ENCODE measurements at regions not wholly inside any gene's neighbourhood (a gene's known extent, or its start where the extent isn't known, plus 50 kb on each side); places are given as distances from the start of the nearest gene placed in this dataset.
"Not testable (repeated sequence)": the region's sequence is repeated elsewhere in the genome, so short reads cannot be mapped to it uniquely, and the experiment has no call there.

DNA sequence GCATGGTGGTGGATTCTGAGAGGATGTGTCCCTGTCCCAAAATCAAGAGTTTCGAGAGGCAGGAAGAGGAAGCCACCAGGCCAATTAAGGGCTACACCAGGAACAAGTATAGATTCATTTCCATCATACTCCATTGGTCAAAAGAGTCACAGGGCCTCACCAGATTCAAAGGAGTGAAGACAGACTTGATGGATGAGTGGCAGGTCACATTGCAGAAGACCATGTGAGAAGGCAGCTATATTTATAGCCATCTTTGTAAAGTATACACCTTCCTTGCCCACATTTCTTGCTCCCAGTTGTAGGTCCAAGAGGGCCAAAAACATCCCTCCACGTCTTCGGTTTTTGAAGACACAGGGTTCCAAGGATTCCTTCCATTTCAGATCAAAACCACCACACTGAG is 406.0 kb downstream of the BCOR start:
- FAIRE-seq (no peak), DNase-seq (ENCODE audit: low read depth) (no peak)
- Histone ChIP-seq H3K27me3 (ENCODE audit: control insufficient read depth, insufficient read depth, low read length) (peaks cover 2% of the 10 kb centered on the region), H3K36me3 (ENCODE audit: control insufficient read depth, insufficient read depth, low read length) (no peaks in the 10 kb centered on the region), H3K4me3 (ENCODE audit: low read depth, low read length) (no peak overlapping the region)
- no peak for TF ChIP-seq CTCF (IDR thresholded peaks at IDR 0.05; ENCODE audit: insufficient read depth, low read length, severe bottlenecking)

DNA sequence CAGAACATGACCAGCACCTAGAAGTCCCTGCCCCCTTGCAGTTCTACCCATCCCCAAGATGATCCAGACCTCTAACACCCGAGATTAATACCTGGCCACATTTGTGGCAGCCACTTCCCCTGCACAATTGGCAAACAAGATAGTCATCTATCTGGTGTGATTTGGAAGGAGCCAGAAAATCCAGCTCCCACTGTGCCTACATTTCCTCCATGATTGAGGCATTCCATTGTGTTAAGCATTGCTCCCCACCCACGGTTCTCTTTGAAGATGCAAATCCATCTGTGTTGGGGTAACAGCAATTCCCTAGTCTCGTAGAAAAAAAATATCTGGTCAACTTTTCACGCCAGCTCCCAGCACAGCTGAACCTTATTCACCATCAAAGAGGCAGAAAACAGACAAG is 405.0 kb downstream of the BCOR start:
- no peak overlapping the region for H3K4me3 ChIP-seq (ENCODE audit: low read depth, low read length)
- TF ChIP-seq CTCF (IDR thresholded peaks at IDR 0.05; ENCODE audit: insufficient read depth, low read length, severe bottlenecking), result no peak
- H3K36me3 ChIP-seq (ENCODE audit: control insufficient read depth, insufficient read depth, low read length), result no peaks in the 10 kb centered on the region
- FAIRE-seq (no peak), DNase-seq (ENCODE audit: low read depth) (no peak)
- H3K27me3 ChIP-seq (ENCODE audit: control insufficient read depth, insufficient read depth, low read length), result peaks cover 2% of the 10 kb centered on the region

- H3K27me3 ChIP-seq (ENCODE audit: control insufficient read depth, insufficient read depth, low read length), result peaks cover 2% of the 10 kb centered on the region
- no peak overlapping the region for H3K4me3 ChIP-seq (ENCODE audit: low read depth, low read length)
- FAIRE-seq, result no peak
- no peak for DNase-seq (ENCODE audit: low read depth)
- H3K36me3 ChIP-seq (ENCODE audit: control insufficient read depth, insufficient read depth, low read length), result no peaks in the 10 kb centered on the region
- no peak for TF ChIP-seq CTCF (IDR thresholded peaks at IDR 0.05; ENCODE audit: insufficient read depth, low read length, severe bottlenecking)
Observed at GRCh38 chrX:39693298-39693697, 404.5 kb downstream of the BCOR start.

- not testable (repeated sequence) for FAIRE-seq
Observed at GRCh38 chrX:39702636-39703035, 395.1 kb downstream of the BCOR start.

GRCh38 chrX:39703307-39703706 is 394.5 kb downstream of the BCOR start:
- Histone ChIP-seq H3K4me3 (ENCODE audit: low read depth, low read length) (no peak overlapping the region), H3K27me3 (ENCODE audit: control insufficient read depth, insufficient read depth, low read length) (no peaks in the 10 kb centered on the region), H3K36me3 (ENCODE audit: control insufficient read depth, insufficient read depth, low read length) (no peaks in the 10 kb centered on the region)
- no peak for FAIRE-seq
- no peak for DNase-seq (ENCODE audit: low read depth)
- no peak for TF ChIP-seq CTCF (IDR thresholded peaks at IDR 0.05; ENCODE audit: insufficient read depth, low read length, severe bottlenecking)

More at GRCh38 chrX:39702636-39703035, 395.1 kb downstream of the BCOR start:
- not testable (repeated sequence) for DNase-seq (ENCODE audit: low read depth); H3K4me3 ChIP-seq (ENCODE audit: low read depth, low read length); H3K27me3 ChIP-seq (ENCODE audit: control insufficient read depth, insufficient read depth, low read length); H3K36me3 ChIP-seq (ENCODE audit: control insufficient read depth, insufficient read depth, low read length)

DNA sequence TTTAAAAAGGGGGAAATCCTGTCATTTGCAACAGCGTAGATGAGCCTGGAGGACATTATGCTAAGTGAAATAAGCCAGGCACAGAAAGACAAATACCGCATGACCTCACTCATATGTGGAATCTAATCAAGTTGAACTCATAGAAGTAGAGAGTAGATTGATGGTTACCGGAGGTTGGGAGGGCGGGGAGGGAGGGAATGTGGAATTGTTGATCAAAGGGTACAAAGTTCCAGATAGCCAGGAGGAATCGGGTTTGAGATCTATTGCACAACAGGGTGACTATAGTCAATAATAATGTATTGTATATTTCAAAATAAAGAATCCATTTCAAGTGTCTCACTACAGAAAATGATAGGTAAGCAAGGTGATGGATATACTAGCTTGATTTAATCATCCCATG is 393.2 kb downstream of the BCOR start:
- TF ChIP-seq CTCF (IDR thresholded peaks at IDR 0.05; ENCODE audit: insufficient read depth, low read length, severe bottlenecking), result no peak
- no peaks in the 10 kb centered on the region for H3K27me3 ChIP-seq (ENCODE audit: control insufficient read depth, insufficient read depth, low read length)
- DNase-seq (ENCODE audit: low read depth) (no peak), FAIRE-seq (no peak)
- no peak overlapping the region for H3K4me3 ChIP-seq (ENCODE audit: low read depth, low read length)
- no peaks in the 10 kb centered on the region for H3K36me3 ChIP-seq (ENCODE audit: control insufficient read depth, insufficient read depth, low read length)
